A549 (cell line): ENCODE measurements at regions not wholly inside any gene's neighbourhood (a gene's known extent, or its start where the extent isn't known, plus 50 kb on each side); places are given as distances from the start of the nearest gene placed in this dataset.

ENCODE experiments used
- ATAC-seq, 2 experiments: fragments of 200-7000 bp in 1 of 2; fragments of >200 bp in 1 of 2; cut with Nextera tagmentation in 1 of 2; cut with Tn5 transposase in 1 of 2; 3 replicates each; pipeline versions ENCODE4 v1.8.0 to v1.9.1; 2018 to 2020; ENCODE audit warnings: mild to moderate bottlenecking in 1 of 2, moderate library complexity in 1 of 2
- CTCF ChIA-PET: fragments of 300-600 bp; sonication (Branson Sonifier 250); formaldehyde crosslinking; extraction: SDS; loops from one replicate; lab custom pipeline; 2021; ENCODE audit warnings: antibody characterized with exemption, inconsistent platforms; lab: Yijun Ruan, JAX
- POLR2A ChIA-PET: fragments of 350-600 bp; formaldehyde crosslinking; extraction: SDS; loops from one replicate; lab custom pipeline; 2021; ENCODE audit warnings: antibody characterized with exemption, inconsistent platforms; lab: Yijun Ruan, JAX
- DNase-seq, 2 experiments: peaks; one replicate each; pipeline versions ENCODE4 v3.0.0 to v3.0.0-alpha.2; 2011 to 2016; ENCODE audit warnings: low read depth in 1 of 2, low spot score in 1 of 2
- FAIRE-seq: peaks from 2 replicates; lab custom pipeline; 2011; peaks lifted over from hg19 to GRCh38; lab: Jason Lieb, UNC
- H3K27ac ChIP-seq, 2 experiments: fragments of >200 bp; sonication (Bioruptor Twin); formaldehyde crosslinking; 3 replicates each; pipeline ENCODE4 v1.5.1; 2016 to 2017
- H3K4me1 ChIP-seq: fragments of >200 bp; sonication (Bioruptor Twin); formaldehyde crosslinking; 3 replicates; pipeline ENCODE4 v1.6.1; 2016
- H3K4me2 ChIP-seq: fragments of >200 bp; sonication (Bioruptor Twin); formaldehyde crosslinking; 3 replicates; pipeline ENCODE4 v1.6.1; 2016
- H3K4me3 ChIP-seq: fragments of >200 bp; sonication (Bioruptor Twin); formaldehyde crosslinking; 3 replicates; pipeline ENCODE4 v1.5.1; 2016
- H3K9me3 ChIP-seq: fragments of >200 bp; sonication (Bioruptor Twin); formaldehyde crosslinking; 3 replicates; pipeline ENCODE4 v1.6.1; 2016
- ATOH8 ChIP-seq: fragments of 250-450 bp; sonication (Bioruptor Pico); IDR thresholded peaks from 2 replicates; pipeline ENCODE4 v1.5.0; 2020; ENCODE audit warnings: low read depth, mild to moderate bottlenecking, moderate library complexity
- BCL3 ChIP-seq: fragments of >200 bp; sonication (Bioruptor Twin); formaldehyde crosslinking; IDR thresholded peaks from 3 replicates; pipeline ENCODE4 v1.6.1; 2016
- CBX2 ChIP-seq: fragments of 200-600 bp; sonication (generic); IDR thresholded peaks from 2 replicates; pipeline ENCODE4 v1.6.1; 2016; ENCODE audit warnings: low read depth, mild to moderate bottlenecking, borderline replicate concordance
- CHD4 ChIP-seq: fragments of 200-600 bp; sonication (generic); IDR thresholded peaks from 2 replicates; pipeline ENCODE4 v1.6.1; 2016; ENCODE audit warnings: antibody characterized with exemption, mild to moderate bottlenecking, borderline replicate concordance
- E2F6 ChIP-seq: IDR thresholded peaks from 2 replicates; pipeline ENCODE4 v1.6.1; 2012; ENCODE audit warnings: low read depth, borderline replicate concordance
- EHF ChIP-seq: fragments of 250-450 bp; sonication (Bioruptor Pico); IDR thresholded peaks from 2 replicates; pipeline ENCODE4 v1.5.0; 2020; ENCODE audit warnings: mild to moderate bottlenecking
- FOSB ChIP-seq: fragments of 250-450 bp; sonication (Bioruptor Pico); IDR thresholded peaks from 2 replicates; pipeline ENCODE4 v1.5.0; 2020; ENCODE audit warnings: mild to moderate bottlenecking, moderate library complexity
- FOSL2 ChIP-seq, 2 experiments: fragments of 450-650 bp in 1 of 2; fragments of >200 bp in 1 of 2; sonication (Bioruptor Twin) in 1 of 2; formaldehyde crosslinking; IDR thresholded peaks; 2 replicates each; pipeline versions ENCODE4 v1.5.0 to v1.6.1; 2016 to 2020; ENCODE audit warnings: mild to moderate bottlenecking in 1 of 2, moderate library complexity in 1 of 2
- FOXS1 ChIP-seq: fragments of 250-450 bp; sonication (Bioruptor Pico); IDR thresholded peaks from 2 replicates; pipeline ENCODE4 v1.5.0; 2020; ENCODE audit warnings: mild to moderate bottlenecking, moderate library complexity
- HDAC2 ChIP-seq: fragments of 200-600 bp; sonication (generic); IDR thresholded peaks from 2 replicates; pipeline ENCODE4 v1.6.1; 2016
- HES2 ChIP-seq: fragments of >200 bp; sonication (Bioruptor Twin); formaldehyde crosslinking; IDR thresholded peaks from 2 replicates; pipeline ENCODE4 v1.6.1; 2016
- HEYL ChIP-seq: fragments of 250-450 bp; sonication (Bioruptor Pico); IDR thresholded peaks from 2 replicates; pipeline ENCODE4 v1.8.0; 2021; ENCODE audit warnings: mild to moderate bottlenecking, moderate library complexity
- JUN ChIP-seq, 2 experiments: fragments of >200 bp; sonication (Bioruptor Twin); formaldehyde crosslinking; IDR thresholded peaks; 2 replicates in 1 of 2; 3 replicates in 1 of 2; pipeline ENCODE4 v1.6.1; 2016 to 2017
- KDM1A ChIP-seq: fragments of 200-600 bp; sonication (generic); IDR thresholded peaks from 2 replicates; pipeline ENCODE4 v1.6.1; 2016; ENCODE audit warnings: low read depth, mild to moderate bottlenecking
- MAFK ChIP-seq: fragments of 450-650 bp; IDR thresholded peaks from 2 replicates; pipeline ENCODE4 v1.6.1; 2014; ENCODE audit not compliant: partially characterized antibody
- MAZ ChIP-seq: fragments of 150-350 bp; IDR thresholded peaks from 2 replicates; pipeline ENCODE4 v1.6.1; 2014; ENCODE audit warnings: antibody characterized with exemption, low read depth, low read length, borderline replicate concordance
- NPAS2 ChIP-seq: fragments of 250-450 bp; sonication (Bioruptor Pico); IDR thresholded peaks from 2 replicates; pipeline ENCODE4 v1.8.0; 2022; ENCODE audit warnings: mild to moderate bottlenecking, moderate library complexity, borderline replicate concordance
- NR3C1 ChIP-seq: fragments of >200 bp; sonication (Bioruptor Twin); formaldehyde crosslinking; IDR thresholded peaks from 3 replicates; pipeline ENCODE4 v1.6.1; 2017
- POLR2A ChIP-seq: IDR thresholded peaks from 2 replicates; pipeline ENCODE4 v1.6.1; 2012; ENCODE audit warnings: mild to moderate bottlenecking, low read length
- SREBF2 ChIP-seq: fragments of 450-650 bp; IDR thresholded peaks from 2 replicates; pipeline ENCODE4 v1.6.1; 2014; ENCODE audit warnings: mild to moderate bottlenecking, moderate library complexity
- TFCP2L1 ChIP-seq: fragments of 250-450 bp; sonication (Bioruptor Pico); IDR thresholded peaks from 2 replicates; pipeline ENCODE4 v1.5.0; 2021; ENCODE audit warnings: mild to moderate bottlenecking
- ZSCAN20 ChIP-seq: fragments of 250-450 bp; sonication (Bioruptor Pico); IDR thresholded peaks from 2 replicates; pipeline ENCODE4 v1.8.0; 2022; ENCODE audit warnings: mild to moderate bottlenecking, moderate library complexity
- WGBS: methylation state at CpG from one replicate; pipeline ENCODE4 v1.1.6; 2017; ENCODE audit errors: missing lambda C conversion rate; 5-methylcytosine and 5-hydroxymethylcytosine counted together
- TF ChIP-seq, protein P1 (sequence below): fragments of 150-350 bp; IDR thresholded peaks from 2 replicates; pipeline ENCODE4 v1.6.1; 2014; ENCODE audit warnings: low read depth, mild to moderate bottlenecking, low read length

- DNase-seq, result no peak
- no peak for FAIRE-seq
- 6% methylated on average over 2 of the region's 2 CpGs for WGBS
- Histone ChIP-seq H3K4me3 (no peak overlapping the region), H3K4me2 (no peak overlapping the region), H3K4me1 (no peaks in the 10 kb centered on the region), H3K27ac (no peak overlapping the region), H3K9me3 (no peaks in the 10 kb centered on the region)
- POLR2A ChIA-PET, result no interaction called here
- ATAC-seq, result no peak
- no peak for TF ChIP-seq CBX2
- no peak for TF ChIP-seq EHF (CRISPR knock-in tag)
- TF ChIP-seq E2F6, result no peak
- no peak for TF ChIP-seq MAZ
- no peak for TF ChIP-seq ATOH8 (CRISPR knock-in tag)
- TF ChIP-seq NR3C1, result no peak
- TF ChIP-seq SREBF2, result no peak
- no peak for TF ChIP-seq NPAS2
- TF ChIP-seq POLR2A, result no peak
- TF ChIP-seq HEYL (CRISPR knock-in tag), result no peak
- TF ChIP-seq HDAC2, result no peak
- TF ChIP-seq, protein P1, sequence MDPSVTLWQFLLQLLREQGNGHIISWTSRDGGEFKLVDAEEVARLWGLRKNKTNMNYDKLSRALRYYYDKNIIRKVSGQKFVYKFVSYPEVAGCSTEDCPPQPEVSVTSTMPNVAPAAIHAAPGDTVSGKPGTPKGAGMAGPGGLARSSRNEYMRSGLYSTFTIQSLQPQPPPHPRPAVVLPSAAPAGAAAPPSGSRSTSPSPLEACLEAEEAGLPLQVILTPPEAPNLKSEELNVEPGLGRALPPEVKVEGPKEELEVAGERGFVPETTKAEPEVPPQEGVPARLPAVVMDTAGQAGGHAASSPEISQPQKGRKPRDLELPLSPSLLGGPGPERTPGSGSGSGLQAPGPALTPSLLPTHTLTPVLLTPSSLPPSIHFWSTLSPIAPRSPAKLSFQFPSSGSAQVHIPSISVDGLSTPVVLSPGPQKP, result no peak
- no peak for TF ChIP-seq ZSCAN20 (CRISPR knock-in tag)
- no peak for TF ChIP-seq HES2
- TF ChIP-seq BCL3, result no peak
- no peak for TF ChIP-seq FOXS1 (CRISPR knock-in tag)
- no peak for TF ChIP-seq CHD4
- CTCF ChIA-PET, result interaction anchor here (1.2 kb wide), 1 partner anchor 13 kb away, joined by 4 read pairs; no protein-coding TSS in a partner anchor
Observed at GRCh38 chr4:126595643-126596042, 1037.1 kb upstream of the INTU start.

GRCh38 chr4:126599746-126600145, 1033.0 kb upstream of the INTU start:
- no peak overlapping the region for H3K4me2 ChIP-seq
- H3K27ac ChIP-seq, result no peak overlapping the region
- TF ChIP-seq FOSL2 (IDR thresholded peaks at IDR 0.05) (no peak), FOSL2 (CRISPR knock-in tag; IDR thresholded peaks at IDR 0.05) (no peak), KDM1A (no peak), MAFK (no peak), JUN (IDR thresholded peaks at IDR 0.05) (no peak), TFCP2L1 (CRISPR knock-in tag) (no peak), BCL3 (no peak), FOSB (no peak)
- H3K4me3 ChIP-seq, result no peak overlapping the region
- 49% methylated on average over 4 of the region's 4 CpGs for WGBS
- no peaks in the 10 kb centered on the region for H3K4me1 ChIP-seq
- no peak for FAIRE-seq
- DNase-seq, result no peak
- ChIA-PET POLR2A (no interaction called here), CTCF (no interaction called here)
- no peak for ATAC-seq
- H3K9me3 ChIP-seq, result no peaks in the 10 kb centered on the region
